ENCODE measurements at regions not wholly inside any gene's neighbourhood (a gene's known extent, or its start where the extent isn't known, plus 50 kb on each side); places are given as distances from the start of the nearest gene placed in this dataset.
"Not testable (repeated sequence)": the region's sequence is repeated elsewhere in the genome, so short reads cannot be mapped to it uniquely, and the experiment has no call there.

DNA sequence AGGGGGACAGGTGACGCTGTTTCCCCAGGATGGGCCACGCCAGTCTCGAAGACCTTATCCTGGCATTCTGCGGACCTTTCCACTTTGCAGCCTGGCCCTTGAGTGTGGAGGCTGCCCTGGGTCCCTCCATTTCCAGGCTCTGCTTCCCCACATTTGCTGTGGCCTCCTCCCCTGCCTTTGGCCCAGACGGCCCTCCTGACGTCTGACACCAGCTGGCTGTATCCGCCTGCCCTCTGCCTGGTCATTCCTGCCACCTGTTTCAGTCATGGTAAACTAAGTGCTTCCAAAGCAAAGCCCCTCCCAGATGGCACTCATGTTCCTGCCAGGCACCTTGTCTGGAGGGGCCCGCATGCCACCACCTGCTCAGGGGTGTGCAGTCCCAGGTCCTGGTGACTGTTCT is 95.1 kb downstream of the ASB1 start:
- no peak for DNase-seq

- no peak for DNase-seq
Measured at GRCh38 chr2:238523158-238524110, 96.7 kb downstream of the ASB1 start.

DNA sequence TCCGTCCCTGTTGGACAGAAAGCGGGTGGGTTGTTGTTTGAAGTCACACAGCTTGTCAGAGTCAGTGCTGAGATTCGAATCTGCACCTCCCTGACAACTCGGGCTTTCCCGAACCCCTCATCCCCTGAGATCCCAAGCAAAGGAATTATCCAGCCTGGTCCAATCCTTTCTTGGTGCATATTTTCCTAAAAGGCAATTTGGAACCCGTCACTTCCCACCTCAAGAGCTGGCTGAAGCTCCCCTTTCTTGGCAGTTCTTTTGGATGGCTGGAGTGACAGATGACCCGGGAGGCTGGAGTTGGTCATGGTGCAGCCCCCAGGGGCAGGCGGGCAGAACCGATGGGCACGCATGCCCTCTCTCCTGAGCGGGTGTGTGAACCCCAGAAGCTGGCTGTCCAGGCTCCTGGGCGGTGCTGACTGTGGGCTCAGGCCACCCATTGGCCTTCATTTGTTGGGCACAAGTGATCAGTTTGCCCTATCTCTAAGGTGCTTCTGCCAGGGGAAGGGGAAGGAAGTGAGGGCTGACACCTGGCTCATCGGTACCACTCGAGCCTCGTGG is 97.8 kb downstream of the ASB1 start:
- no peak for DNase-seq

- DNase-seq = no peak
Measured at GRCh38 chr2:238525990-238526389, 99.3 kb downstream of the ASB1 start.

- no peak for DNase-seq
Measured at GRCh38 chr2:238527565-238527964, 100.8 kb downstream of the ASB1 start.

- no peak for DNase-seq
Measured at GRCh38 chr2:238528953-238529781, 102.4 kb downstream of the ASB1 start.

DNA sequence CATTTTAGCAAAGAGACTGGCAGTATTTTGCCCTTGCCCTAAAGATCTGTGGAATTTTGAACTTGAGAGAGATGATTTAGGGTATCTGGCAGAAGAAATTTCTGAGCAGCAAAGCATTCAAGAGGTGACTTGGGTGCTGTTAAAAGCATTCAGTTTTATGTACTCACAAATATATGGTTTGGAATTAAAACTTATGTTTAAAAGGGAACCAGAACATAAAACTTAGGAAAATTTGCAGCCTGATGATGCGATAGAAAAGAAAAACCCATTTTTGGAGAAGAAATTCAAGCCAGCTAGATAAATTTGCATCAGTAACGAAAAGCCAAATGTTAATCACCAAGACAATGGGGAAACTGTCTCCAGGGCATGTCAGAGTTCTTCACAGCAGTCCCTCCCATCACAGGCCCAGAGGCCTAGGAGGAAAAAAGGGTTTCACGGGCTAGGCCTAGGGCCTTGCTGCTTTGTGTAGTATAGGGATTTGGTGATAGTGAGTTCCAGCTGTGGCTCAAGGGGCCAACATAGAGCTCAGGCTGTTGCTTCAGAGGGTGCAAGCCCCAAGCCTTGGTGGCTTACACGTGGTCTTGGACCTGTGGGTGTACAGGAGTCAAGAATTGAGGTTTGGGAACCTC is 104.4 kb downstream of the ASB1 start:
- DNase-seq = not testable (repeated sequence)

DNA sequence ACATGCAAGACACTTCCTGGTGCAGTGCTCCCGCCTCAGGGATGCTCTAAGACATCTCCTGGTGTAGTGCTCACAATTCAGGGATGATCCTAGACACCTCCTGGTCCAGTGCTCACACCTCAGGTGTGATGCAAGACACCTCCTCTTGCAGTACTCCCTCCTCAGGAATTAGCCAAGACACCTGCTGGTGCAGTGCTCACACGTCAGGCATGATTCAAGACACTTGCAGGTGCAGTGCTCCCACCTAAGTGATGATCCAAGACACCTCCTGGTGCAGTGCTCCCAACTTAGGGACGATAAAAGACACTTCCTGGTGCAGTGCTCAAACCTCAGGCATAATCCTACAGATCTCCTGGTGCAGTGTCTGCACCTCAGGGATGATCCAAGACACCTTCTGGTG is 117.0 kb downstream of the ASB1 start:
- DNase-seq = not testable (repeated sequence)

GRCh38 chr2:238548902-238549462 is 122.3 kb downstream of the ASB1 start:
- no peak for DNase-seq

DNA sequence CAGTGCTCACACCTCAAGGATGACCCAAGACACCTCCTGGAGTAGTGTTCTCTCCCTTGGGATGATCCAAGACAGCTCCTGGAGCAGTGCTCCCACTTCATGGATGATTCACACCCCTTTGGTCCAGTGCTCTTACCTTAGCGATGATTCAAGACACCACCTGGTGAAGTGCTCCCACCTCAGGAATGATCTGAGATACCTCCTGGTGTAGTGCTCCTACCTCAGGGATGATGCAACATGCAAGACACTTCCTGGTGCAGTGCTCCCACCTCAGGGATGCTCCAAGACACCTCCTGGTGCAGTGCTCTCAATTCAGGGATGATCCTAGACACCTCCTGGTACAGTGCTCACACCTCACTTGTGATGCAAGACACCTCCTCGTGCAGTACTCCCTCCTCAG is 123.1 kb downstream of the ASB1 start:
- DNase-seq = no peak

GRCh38 chr2:238551091-238551490 is 124.4 kb downstream of the ASB1 start:
- no peak for DNase-seq

DNA sequence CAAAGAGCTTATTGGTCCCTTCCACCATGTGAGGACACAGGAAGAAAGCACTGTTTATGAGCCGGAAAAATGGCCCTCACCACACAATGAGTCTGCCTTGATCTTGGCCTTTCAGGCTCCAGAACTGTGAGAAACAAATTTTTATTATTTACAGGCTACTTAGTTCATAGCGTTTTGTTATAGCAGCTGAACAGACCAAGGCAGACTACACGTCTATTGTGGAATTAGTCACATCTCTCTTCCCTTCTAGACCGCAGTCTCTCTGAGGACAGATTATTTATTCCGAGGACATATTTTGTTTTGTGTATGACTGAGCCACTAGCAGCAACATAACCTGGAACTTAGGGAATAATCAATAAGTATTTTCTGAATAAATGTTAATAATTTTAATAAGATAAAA is 125.5 kb downstream of the ASB1 start:
- no peak for DNase-seq

GRCh38 chr2:238553159-238553558 is 126.4 kb downstream of the ASB1 start:
- DNase-seq = no peak

DNA sequence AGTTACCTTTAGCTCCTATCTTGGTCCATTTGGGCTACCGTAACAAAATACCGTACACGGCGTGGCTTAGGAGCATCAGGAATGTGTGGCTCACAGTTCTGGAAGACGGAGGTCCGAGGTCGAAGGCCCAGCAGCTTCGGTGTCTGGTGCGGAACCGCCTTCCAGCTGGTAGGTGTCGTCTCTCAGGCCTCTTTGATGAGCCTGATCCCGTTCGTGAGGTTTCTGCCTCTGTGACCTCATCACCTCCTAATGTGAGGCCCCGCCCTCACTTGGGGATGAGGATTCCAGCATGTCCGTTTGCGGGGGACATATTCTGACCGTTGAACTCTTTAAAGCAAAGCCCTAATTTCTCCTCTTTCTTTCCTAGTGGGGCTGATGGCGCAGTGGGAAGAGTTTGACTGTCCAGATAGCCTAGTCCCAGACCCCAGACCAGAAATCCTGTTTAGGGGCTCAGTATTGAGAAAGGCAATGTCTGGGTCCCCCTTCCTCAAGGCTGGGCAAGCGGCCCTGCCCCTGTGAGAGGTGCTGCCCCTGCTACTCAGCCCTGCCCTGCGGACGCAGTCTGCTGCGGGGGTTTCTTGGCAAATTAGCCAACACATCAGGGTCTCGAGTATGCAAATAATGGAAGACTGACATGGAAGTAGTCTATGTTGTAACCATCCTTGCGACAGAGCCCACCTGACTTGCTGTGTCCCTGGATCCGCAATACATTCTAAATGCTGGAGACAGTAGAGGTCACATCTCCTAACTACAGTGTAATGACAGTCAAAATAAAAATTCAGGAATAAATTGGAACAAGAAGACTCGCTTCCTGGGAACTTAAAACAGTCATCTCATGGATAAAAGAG is 128.0 kb downstream of the ASB1 start:
- no peak for DNase-seq

DNA sequence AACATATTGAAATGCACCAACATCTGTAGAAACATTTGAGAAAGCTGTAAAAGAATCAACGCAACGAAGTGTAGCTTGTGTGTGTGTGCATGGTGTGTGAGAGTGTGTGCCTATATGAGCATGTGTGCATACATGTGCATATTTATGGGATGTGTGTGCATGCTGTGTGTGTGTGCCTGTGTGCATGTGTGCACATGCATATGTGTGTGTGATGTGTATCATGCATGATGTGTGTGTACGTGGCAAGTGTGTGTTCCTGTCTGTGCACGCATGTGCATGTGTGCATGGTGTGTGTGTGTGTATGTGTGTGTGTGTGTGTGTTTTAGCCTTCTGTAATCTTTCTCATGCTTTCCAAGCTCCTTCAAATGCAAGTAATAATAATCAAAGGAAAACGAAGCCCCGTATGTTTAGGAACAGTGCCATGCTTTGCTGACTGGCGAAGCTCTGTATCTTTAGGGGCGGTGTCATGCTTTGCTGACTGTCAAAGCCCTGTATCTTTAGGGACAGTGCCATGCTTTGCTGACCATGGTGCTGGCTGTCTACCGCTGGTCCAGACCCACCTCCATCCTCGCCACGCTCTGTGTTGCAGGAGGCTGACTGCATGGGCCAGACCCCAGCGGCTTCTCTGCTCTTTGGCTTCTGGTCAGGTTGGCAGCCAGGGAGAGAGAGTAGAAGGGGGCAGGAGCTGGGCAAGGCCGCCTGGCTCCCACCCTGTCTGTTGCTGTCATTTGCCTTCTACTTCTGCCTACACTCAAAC is 129.2 kb downstream of the ASB1 start:
- DNase-seq = no peak

- no peak for DNase-seq
Measured at GRCh38 chr2:238557431-238557830, 130.7 kb downstream of the ASB1 start.

GRCh38 chr2:238557936-238558335 is 131.2 kb downstream of the ASB1 start:
- DNase-seq = no peak

GRCh38 chr2:238558456-238559099 is 131.9 kb downstream of the ASB1 start:
- DNase-seq = no peak

GRCh38 chr2:238560234-238560633 is 133.5 kb downstream of the ASB1 start:
- DNase-seq = no peak

GRCh38 chr2:238561230-238561629 is 134.5 kb downstream of the ASB1 start:
- no peak for DNase-seq

Data from stimulated activated CD8-positive, alpha-beta memory T cell treated with anti-CD3 and anti-CD28 coated beads, Interleukin-4, amount 100 ng/mL, for 48 hours (primary cell).